SKM-1 treated with dmso at 0.1 percent for 144 hours (cell line): ENCODE measurements at regions not wholly inside any gene's neighbourhood (a gene's known extent, or its start where the extent isn't known, plus 50 kb on each side); places are given as distances from the start of the nearest gene placed in this dataset.

ENCODE experiments used
- DNase-seq: peaks from one replicate; lab custom pipeline; 2025; ENCODE audit not compliant: unreplicated experiment; lab: John Stamatoyannopoulos, UW

- DNase-seq: no peak
These were observed 1208.2 kb upstream of the C9orf72 start for GRCh38 chr9:28781481-28781880.

- DNase-seq: peak; percentile 42
These were observed 1209.3 kb upstream of the C9orf72 start for GRCh38 chr9:28782630-28783029.

GRCh38 chr9:28792716-28793115 lies 1219.4 kb upstream of the C9orf72 start:
- no peak for DNase-seq

- no peak for DNase-seq
These were observed 1226.6 kb upstream of the C9orf72 start for GRCh38 chr9:28799876-28800275.

GRCh38 chr9:28801144-28801799 lies 1228.0 kb upstream of the C9orf72 start:
- no peak for DNase-seq

DNA sequence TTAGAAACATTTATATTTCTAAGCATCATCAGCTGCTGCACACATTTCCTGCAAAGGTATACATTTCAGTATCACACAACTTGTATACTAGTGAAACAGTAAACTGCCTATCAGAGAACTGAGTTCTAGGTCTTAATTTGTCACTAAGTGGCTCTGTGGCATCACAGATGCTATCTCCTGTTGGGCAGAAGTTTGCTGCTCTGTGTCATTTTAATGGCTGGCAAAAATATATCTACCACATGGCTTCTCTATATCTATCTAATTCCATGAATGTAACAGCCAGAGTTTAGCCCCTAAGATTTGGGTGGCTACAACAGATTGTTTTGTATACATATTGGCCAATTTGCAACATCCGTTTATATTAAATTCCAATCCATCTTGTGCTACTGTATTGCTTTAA lies 1231.9 kb upstream of the C9orf72 start:
- DNase-seq: no peak

DNA sequence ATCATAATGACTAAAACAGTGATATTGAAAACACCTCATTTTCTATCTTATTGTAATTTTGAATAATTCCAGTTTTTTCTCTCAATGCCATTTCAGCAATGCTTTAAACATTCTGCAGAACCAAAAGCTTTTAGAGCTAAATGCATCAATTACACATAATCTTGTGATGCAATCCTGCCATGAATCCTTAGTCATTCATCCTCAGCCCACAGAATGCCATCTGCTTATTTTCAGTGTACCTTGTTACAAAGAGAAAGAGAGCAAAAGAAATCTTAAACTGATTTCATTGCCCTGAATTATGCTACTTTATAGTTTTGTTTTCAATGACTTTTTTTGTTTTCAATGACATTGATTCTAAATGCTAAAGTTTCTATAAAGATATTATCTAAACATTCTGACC lies 1234.8 kb upstream of the C9orf72 start:
- no peak for DNase-seq

DNA sequence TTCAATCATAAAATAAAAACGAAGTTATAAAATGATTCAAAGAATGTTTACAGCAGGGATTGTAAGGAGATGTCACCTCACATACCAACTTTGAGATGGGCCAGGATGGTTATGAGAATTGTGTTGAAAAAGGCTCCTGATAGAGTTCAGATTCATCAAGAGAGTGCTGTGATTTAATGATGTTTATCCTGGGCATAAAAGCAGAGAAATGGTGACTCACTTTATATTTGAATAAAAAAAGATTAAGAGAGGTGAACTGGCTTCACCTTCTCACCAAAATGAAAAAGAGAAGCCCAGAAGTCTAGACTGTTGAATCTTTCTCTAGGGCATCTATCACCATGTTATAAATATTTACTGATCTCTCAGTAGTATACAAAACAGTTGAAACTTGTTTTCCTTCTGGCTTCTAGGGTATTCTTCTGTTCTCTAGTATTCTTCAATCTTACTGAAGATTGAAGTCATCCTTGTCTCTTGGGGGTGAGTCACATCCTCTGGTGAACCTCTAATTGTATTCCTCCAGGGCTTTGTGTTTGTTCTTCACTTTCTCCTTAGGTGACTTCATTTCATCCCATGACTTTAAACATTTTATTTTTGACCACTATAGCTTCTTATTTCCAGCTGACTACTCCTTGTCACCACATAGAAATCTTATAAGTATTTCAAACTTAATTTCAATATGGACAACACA lies 1237.3 kb upstream of the C9orf72 start:
- no peak for DNase-seq

DNA sequence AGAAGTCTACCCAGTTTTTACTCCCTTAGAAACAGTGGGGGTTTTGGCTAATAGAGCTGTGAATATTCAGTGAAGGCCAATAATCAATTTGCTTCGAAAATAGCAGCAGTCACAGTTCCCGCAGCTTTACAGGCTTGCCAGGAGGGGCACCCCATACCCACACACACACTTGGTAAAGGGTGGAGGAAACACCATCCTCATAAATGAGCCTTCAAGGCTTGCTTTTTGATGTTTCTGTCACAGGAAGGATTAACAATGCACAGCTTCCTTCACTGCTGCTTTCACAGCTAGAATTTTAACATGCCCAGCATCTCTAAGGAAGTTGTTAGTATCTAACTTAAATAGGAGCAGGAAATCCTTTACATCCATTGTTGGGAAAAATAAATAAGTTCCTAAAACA lies 1247.5 kb upstream of the C9orf72 start:
- DNase-seq: no peak

DNA sequence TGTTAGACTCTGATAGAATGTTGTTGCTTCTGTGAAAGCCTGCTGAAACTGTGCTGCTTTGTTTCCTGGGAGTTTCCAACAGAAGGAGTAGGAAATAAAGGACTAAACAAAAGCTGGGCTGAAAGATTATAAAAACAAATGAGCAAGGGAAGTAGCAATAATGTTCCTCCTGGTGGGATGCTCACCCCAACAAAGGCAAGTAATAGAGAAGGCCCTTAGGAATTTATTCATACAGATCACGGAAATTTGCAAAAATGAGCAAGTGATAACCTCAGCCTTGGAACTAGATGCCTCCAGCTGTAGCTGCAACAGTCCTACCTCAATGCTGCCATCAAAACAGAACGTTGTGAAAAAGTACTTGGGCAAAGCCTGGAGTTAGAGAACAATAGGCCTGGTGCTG lies 1248.0 kb upstream of the C9orf72 start:
- no peak for DNase-seq

- no peak for DNase-seq
These were observed 1251.2 kb upstream of the C9orf72 start for GRCh38 chr9:28824432-28824963.

DNA sequence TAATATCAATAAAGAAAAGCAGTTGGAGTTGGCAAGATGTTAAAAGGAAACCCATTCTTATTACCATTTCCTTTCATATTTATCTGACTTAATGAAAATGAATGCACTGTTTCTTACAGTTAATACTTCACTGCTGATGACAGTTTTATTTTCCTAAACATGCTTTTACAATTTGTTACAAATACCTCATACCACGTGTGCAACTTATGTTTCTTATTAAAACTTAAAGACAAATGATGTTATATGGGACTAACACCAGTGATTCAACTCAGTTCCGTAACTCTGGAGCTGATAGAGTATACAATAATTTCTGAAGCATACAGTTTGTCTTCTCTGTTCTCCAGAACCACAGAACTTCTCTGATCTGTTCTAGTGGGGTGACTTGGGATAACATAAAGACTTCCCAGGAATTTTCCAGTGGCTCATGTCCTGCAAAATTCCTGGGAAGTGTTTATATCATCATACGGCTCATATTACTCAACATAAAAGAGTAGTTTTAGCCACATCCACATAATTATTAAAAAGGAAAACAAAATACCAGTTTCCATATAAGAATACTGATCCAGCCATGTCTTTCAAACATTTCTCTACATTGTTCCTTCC lies 1259.0 kb upstream of the C9orf72 start:
- DNase-seq: no peak

DNA sequence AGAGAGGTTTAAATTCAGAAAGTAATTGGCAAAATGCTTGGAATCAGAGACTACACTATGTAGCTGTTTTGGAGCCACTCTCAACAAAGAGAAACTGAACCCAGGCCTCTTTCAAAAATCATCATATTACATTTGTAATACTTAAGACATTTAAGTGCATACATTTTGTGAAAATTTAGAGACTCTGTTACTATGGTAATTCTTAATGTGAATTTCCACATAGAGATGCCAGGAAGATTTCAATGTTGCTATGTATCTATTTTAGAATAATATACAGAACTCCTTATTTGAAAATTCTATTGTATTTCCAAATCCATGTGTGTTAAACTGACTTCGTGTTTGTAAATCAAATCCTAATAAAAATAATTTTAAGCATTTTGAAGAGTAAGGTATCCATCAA lies 1260.9 kb upstream of the C9orf72 start:
- no peak for DNase-seq

DNA sequence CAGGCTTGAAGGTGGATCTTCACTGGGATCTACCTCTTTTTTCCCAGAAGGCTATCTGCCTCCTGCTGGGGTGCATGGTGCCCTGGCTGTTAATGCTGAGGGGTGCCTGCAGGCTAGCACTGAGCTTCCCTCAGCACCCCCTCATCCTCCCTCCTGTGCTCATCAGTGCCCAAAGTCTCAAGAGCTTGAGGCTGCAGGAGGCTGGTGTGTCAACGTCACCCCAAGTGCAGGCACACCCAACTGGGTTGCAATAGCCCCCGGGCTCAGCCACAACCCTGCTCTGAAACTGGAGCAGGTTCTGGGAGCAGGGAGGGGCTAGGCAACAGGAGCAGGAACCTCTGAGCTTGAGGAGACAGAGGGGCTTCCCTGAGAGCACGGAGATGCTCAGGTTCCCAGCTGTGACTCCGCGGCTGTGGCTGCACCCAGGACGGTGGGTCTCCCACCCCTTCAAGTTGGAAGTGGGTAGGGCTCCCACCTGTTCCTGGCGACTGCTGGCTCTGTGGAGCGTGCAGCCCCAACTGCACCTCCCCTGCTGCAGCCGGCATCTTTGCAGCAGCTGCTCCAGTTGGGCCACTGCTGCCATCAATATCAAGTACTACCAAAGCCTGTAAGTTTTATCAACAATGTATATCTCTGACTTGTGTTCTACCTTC lies 1266.6 kb upstream of the C9orf72 start:
- no peak for DNase-seq

- DNase-seq: no peak
These were observed 1268.5 kb upstream of the C9orf72 start for GRCh38 chr9:28841775-28842174.

- DNase-seq: no peak
These were observed 1274.0 kb upstream of the C9orf72 start for GRCh38 chr9:28847331-28847730.

DNA sequence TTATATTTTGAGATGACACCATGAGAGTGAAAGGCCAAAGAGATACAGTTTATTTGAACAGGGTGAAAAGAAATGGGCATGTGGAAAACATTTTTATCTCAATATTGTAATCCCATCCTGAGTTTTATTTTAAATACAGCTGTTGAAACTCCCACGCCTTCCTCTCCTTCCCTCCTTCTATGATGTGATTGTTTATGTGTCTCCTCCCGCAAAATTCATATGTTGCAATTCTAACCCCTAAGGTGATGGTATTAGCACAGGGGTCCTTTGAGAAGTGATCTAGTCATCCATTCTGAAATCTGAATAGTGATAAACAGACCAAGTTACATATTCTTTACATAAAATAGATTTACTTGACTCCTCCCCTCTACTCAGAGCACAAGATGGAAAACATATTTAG lies 1275.4 kb upstream of the C9orf72 start:
- DNase-seq: no peak

DNA sequence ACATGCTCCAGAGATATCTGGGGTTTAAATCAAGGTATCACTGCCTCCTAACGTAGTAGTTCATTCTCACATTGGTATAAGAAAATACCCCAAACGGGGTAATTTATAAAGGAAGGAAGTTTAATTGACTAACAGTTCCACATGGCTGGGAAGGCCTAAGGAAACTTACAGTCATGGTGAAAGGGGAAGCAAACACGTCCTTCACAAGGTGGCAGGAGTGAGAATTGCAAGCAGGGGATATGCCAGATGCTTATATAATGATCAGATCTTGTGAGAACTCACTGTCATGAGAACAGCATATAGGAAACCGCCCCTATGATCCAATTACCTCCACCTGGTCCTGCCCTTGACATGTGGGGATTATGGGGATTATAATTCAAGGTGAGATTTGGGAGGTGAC lies 1280.2 kb upstream of the C9orf72 start:
- DNase-seq: no peak

- no peak for DNase-seq
These were observed 1293.7 kb upstream of the C9orf72 start for GRCh38 chr9:28866951-28867350.

DNA sequence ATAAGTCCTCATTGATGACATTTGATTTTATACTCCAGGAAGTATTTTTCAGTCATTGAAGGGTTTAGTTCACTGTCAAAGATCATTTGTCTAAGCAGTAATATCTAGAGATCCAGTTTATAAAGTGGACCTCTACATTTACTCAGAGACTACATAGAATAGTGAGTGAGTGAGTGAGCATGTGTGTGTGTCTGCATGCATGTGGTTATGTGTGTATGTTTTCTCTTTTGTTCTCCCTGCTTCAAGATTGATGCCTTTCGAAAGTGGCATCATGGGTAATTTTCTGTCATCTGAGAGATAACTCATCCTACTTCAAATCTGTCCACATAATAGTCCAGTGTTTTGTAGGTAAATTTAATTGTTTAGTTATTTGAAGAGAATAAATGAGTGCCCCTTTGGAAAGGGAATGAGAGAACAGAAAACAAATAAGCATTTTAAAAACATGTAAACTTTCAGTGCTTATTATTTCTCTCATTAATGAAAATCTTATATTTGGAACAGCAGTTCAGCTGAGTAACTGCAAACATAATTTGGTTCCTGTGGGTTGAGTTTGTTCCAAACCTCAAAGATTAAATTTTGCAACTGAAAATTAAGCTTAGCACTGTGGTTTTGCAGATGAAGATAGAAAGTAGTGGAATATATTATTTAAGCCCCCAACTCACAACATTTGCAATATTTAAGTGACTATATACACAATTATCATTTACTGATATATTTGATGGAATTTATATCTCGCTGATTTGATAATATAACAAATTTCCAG lies 1295.1 kb upstream of the C9orf72 start:
- DNase-seq: no peak

DNA sequence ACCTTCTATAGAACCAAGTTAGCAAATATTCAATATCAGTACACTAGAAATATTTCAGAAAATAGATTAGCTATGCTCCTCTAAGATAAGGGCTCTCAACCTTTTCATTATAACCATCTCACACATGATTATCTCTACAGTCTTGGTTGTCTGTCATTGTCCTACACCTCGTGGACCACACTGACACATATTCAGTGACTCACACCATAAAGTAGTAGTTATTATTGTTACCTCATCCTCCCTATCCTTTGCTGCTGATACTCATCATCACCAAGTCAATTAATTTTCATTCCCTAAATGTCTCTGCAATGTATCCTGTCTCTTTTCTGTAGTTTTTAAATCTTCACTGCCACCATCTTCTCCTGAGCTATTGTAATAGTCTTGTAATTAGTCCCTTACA lies 1309.2 kb upstream of the C9orf72 start:
- no peak for DNase-seq
